Caco-2 (cell line): ENCODE measurements at regions not wholly inside any gene's neighbourhood (a gene's known extent, or its start where the extent isn't known, plus 50 kb on each side); places are given as distances from the start of the nearest gene placed in this dataset.

Experiments
- BruUV-seq: library from RNA; stranded (reverse); fragments of 400-500 nt; replicated peaks from 2 replicates; lab custom pipeline; 2021; lab: Mats Ljungman, UMichigan
- CTCF ChIA-PET: fragments of 300-600 bp; sonication (Branson Sonifier 250); formaldehyde crosslinking; loops from one replicate; lab custom pipeline; 2022; ENCODE audit warnings: antibody characterized with exemption; lab: Charles Lee
- POLR2A ChIA-PET: fragments of 300-600 bp; sonication (Branson Sonifier 250); formaldehyde crosslinking; loops from one replicate; lab custom pipeline; 2022; ENCODE audit warnings: antibody characterized with exemption; lab: Charles Lee
- DNase-seq, 2 experiments: peaks; one replicate each; pipeline versions ENCODE4 v3.0.0 to v3.0.0-alpha.2; 2020 to 2022
- H3K27me3 ChIP-seq: replicated peaks from 2 replicates; pipeline ENCODE4 v1.6.0; 2011; ENCODE audit warnings: low read length; ENCODE audit not compliant: control insufficient read depth, insufficient read depth
- H3K36me3 ChIP-seq: 2 replicates; pipeline ENCODE4 v1.5.1; 2011; ENCODE audit warnings: low read length; ENCODE audit not compliant: control insufficient read depth, insufficient read depth
- H3K4me1 ChIP-seq: fragments of 250-450 bp; sonication (Bioruptor Pico); 2 replicates; pipeline ENCODE4 v1.5.1; 2020; ENCODE audit warnings: mild to moderate bottlenecking
- H3K4me3 ChIP-seq: 2 replicates; pipeline ENCODE4 v1.5.1; 2011; ENCODE audit warnings: low read depth, mild to moderate bottlenecking, control low read depth, low read length
- H3K9me3 ChIP-seq: fragments of 250-450 bp; sonication (Bioruptor Pico); 2 replicates; pipeline ENCODE4 v1.5.1; 2020; ENCODE audit warnings: mild to moderate bottlenecking, moderate library complexity
- H3K27ac Mint-ChIP-seq: one replicate; pipeline ENCODE4 v1.8.0; 2022; ENCODE audit warnings: mixed read lengths; ENCODE audit not compliant: unreplicated experiment
- H3K27me3 Mint-ChIP-seq: one replicate; pipeline ENCODE4 v1.8.0; 2022; ENCODE audit warnings: mixed read lengths; ENCODE audit not compliant: insufficient read depth, unreplicated experiment
- H3K36me3 Mint-ChIP-seq: one replicate; pipeline ENCODE4 v1.8.0; 2022; ENCODE audit warnings: mild to moderate bottlenecking, mixed read lengths; ENCODE audit not compliant: insufficient read depth, unreplicated experiment
- H3K4me1 Mint-ChIP-seq: one replicate; pipeline ENCODE4 v1.8.0; 2022; ENCODE audit warnings: low read depth, mixed read lengths; ENCODE audit not compliant: unreplicated experiment
- H3K4me3 Mint-ChIP-seq: one replicate; pipeline ENCODE4 v1.8.0; 2022; ENCODE audit warnings: mild to moderate bottlenecking, moderate library complexity, mixed read lengths; ENCODE audit not compliant: unreplicated experiment
- H3K9me3 Mint-ChIP-seq: one replicate; pipeline ENCODE4 v1.8.0; 2022; ENCODE audit warnings: mixed read lengths; ENCODE audit not compliant: unreplicated experiment
- CTCF ChIP-seq, 2 experiments: fragments of 200-600 bp in 1 of 2; IDR thresholded peaks; 1 replicate in 1 of 2; 2 replicates in 1 of 2; pipeline versions ENCODE4 v1.5.1 to v1.8.0; 2011 to 2022; ENCODE audit warnings: antibody characterized with exemption in 1 of 2, control low read depth in 1 of 2, inconsistent platforms in 1 of 2, low read depth in 1 of 2, low read length in 1 of 2, mild to moderate bottlenecking in 1 of 2, moderate library complexity in 1 of 2; ENCODE audit not compliant: insufficient read depth in 1 of 2, severe bottlenecking in 1 of 2, unreplicated experiment in 1 of 2
- intact Hi-C: fragments of 100-400 bp; cut with micrococcal nuclease; formaldehyde crosslinking; loops from one replicate; pipeline ENCODE4 v1.10.0; 2022; ENCODE audit not compliant: unreplicated experiment

GRCh38 chr15:23762026-23762425 is 74.9 kb upstream of the NDN start:
- intact Hi-C loops, result no loop called here
- TF ChIP-seq CTCF (IDR thresholded peaks at IDR 0.05; ENCODE audit: insufficient read depth in 1 of 2, low read depth in 1 of 2, low read length in 1 of 2, severe bottlenecking in 1 of 2, unreplicated experiment in 1 of 2), result no peak
- Histone ChIP-seq H3K9me3 (peaks cover 4% of the 10 kb centered on the region), H3K4me3 (no peak overlapping the region), H3K27me3 (no peaks in the 10 kb centered on the region), H3K4me1 (no peaks in the 10 kb centered on the region), H3K36me3 (no peaks in the 10 kb centered on the region)
- Mint-ChIP-seq H3K4me3 (no peak overlapping the region), H3K4me1 (no peaks in the 10 kb centered on the region), H3K27me3 (peaks cover 6% of the 10 kb centered on the region), H3K9me3 (peaks cover 20% of the 10 kb centered on the region), H3K27ac (no peak overlapping the region), H3K36me3 (no peaks in the 10 kb centered on the region)
- POLR2A ChIA-PET, result interaction anchor here (0.6 kb wide), 1 partner anchor 12 kb away, joined by 3 read pairs; no protein-coding TSS in a partner anchor
- CTCF ChIA-PET, result no interaction called here
- no peak for DNase-seq
- no TSS peak for BruUV-seq

DNA sequence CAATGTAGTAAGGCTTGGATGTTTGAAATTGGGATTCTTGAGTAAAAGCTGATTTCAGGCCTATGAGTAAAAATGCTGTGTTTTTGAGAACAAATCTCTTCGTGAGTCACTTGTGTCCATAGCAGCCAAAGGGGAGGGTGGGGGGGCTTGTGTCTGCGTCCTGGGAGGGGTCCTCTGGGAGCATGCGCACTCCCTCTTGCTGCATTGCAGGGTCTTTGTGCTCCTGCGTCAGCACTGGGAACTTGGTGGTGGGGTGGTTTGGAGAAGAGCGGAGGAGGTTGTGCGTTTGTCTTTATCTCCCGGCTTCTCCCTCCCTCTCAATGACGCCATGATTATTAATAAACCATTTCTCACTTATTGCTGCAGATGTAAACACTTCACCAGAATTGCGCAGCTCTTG is 75.9 kb upstream of the NDN start:
- H3K4me1 Mint-ChIP-seq, result no peaks in the 10 kb centered on the region
- intact Hi-C loops, result no loop called here
- H3K27me3 Mint-ChIP-seq, result peaks cover 6% of the 10 kb centered on the region
- peaks cover 20% of the 10 kb centered on the region for H3K9me3 Mint-ChIP-seq
- BruUV-seq, result no TSS peak
- H3K4me3 Mint-ChIP-seq, result no peak overlapping the region
- Histone ChIP-seq H3K4me1 (no peaks in the 10 kb centered on the region), H3K4me3 (no peak overlapping the region), H3K9me3 (peaks cover 7% of the 10 kb centered on the region), H3K36me3 (no peaks in the 10 kb centered on the region), H3K27me3 (no peaks in the 10 kb centered on the region)
- DNase-seq, result no peak
- POLR2A ChIA-PET, result no interaction called here
- TF ChIP-seq CTCF (IDR thresholded peaks at IDR 0.05; ENCODE audit: insufficient read depth in 1 of 2, low read depth in 1 of 2, low read length in 1 of 2, severe bottlenecking in 1 of 2, unreplicated experiment in 1 of 2), result no peak
- H3K27ac Mint-ChIP-seq, result no peak overlapping the region
- no peaks in the 10 kb centered on the region for H3K36me3 Mint-ChIP-seq
- CTCF ChIA-PET, result no interaction called here

GRCh38 chr15:23764306-23764705 is 77.2 kb upstream of the NDN start:
- no peak for DNase-seq
- intact Hi-C loops, result no loop called here
- no peak overlapping the region for H3K4me3 ChIP-seq
- H3K4me1 ChIP-seq, result no peaks in the 10 kb centered on the region
- H3K27ac Mint-ChIP-seq, result no peak overlapping the region
- ChIA-PET POLR2A (no interaction called here), CTCF (no interaction called here)
- H3K9me3 Mint-ChIP-seq, result peaks cover 20% of the 10 kb centered on the region
- H3K4me1 Mint-ChIP-seq, result no peaks in the 10 kb centered on the region
- H3K9me3 ChIP-seq, result peaks cover 7% of the 10 kb centered on the region
- TF ChIP-seq CTCF (IDR thresholded peaks at IDR 0.05; ENCODE audit: insufficient read depth in 1 of 2, low read depth in 1 of 2, low read length in 1 of 2, severe bottlenecking in 1 of 2, unreplicated experiment in 1 of 2), result no peak
- H3K27me3 ChIP-seq, result no peaks in the 10 kb centered on the region
- H3K36me3 Mint-ChIP-seq, result no peaks in the 10 kb centered on the region
- no peak overlapping the region for H3K4me3 Mint-ChIP-seq
- no peaks in the 10 kb centered on the region for H3K36me3 ChIP-seq
- BruUV-seq, result no TSS peak
- H3K27me3 Mint-ChIP-seq, result peaks cover 6% of the 10 kb centered on the region
